ENCODE measurements at regions not wholly inside any gene's neighbourhood (a gene's known extent, or its start where the extent isn't known, plus 50 kb on each side); places are given as distances from the start of the nearest gene placed in this dataset.

GRCh38 chr21:35342440-35342839, 293.3 kb upstream of the RUNX1 start:
- no peak overlapping the region for H3K27ac Mint-ChIP-seq (ENCODE audit: low read depth, unreplicated experiment)
- no peak for DNase-seq (ENCODE audit: unreplicated experiment)
- BruUV-seq (replicated peaks) = no TSS peak
- no peaks in the 10 kb centered on the region for H3K4me1 Mint-ChIP-seq (ENCODE audit: insufficient read depth, unreplicated experiment)
- H3K36me3 Mint-ChIP-seq (ENCODE audit: insufficient read depth, unreplicated experiment) = no peaks in the 10 kb centered on the region
- no peaks in the 10 kb centered on the region for H3K27me3 Mint-ChIP-seq (ENCODE audit: insufficient read depth, unreplicated experiment)
- CTCF ChIA-PET = no interaction called here
- H3K4me3 Mint-ChIP-seq (ENCODE audit: unreplicated experiment) = no peak overlapping the region
- H3K9me3 Mint-ChIP-seq (ENCODE audit: unreplicated experiment) = peaks cover 7% of the 10 kb centered on the region
- POLR2A ChIA-PET = interaction anchor here (0.7 kb wide), 1 partner anchor 727 kb away, joined by 3 read pairs; no protein-coding TSS in a partner anchor
- intact Hi-C loops (cut with micrococcal nuclease) = no loop called here
- no peak for TF ChIP-seq CTCF (IDR thresholded peaks at IDR 0.05; ENCODE audit: unreplicated experiment)

- DNase-seq (ENCODE audit: unreplicated experiment) = no peak
- ChIA-PET POLR2A (interaction anchor here (0.6 to 0.9 kb wide), 2 partner anchors 256 to 530 kb away, joined by 3 read pairs; no protein-coding TSS in a partner anchor), CTCF (no interaction called here)
- intact Hi-C loops (cut with micrococcal nuclease) = no loop called here
- H3K27ac Mint-ChIP-seq (ENCODE audit: low read depth, unreplicated experiment) = no peak overlapping the region
- no peak overlapping the region for H3K4me3 Mint-ChIP-seq (ENCODE audit: unreplicated experiment)
- no peak for TF ChIP-seq CTCF (IDR thresholded peaks at IDR 0.05; ENCODE audit: unreplicated experiment)
- no peaks in the 10 kb centered on the region for H3K36me3 Mint-ChIP-seq (ENCODE audit: insufficient read depth, unreplicated experiment)
- H3K9me3 Mint-ChIP-seq (ENCODE audit: unreplicated experiment) = peaks cover 7% of the 10 kb centered on the region
- no peaks in the 10 kb centered on the region for H3K27me3 Mint-ChIP-seq (ENCODE audit: insufficient read depth, unreplicated experiment)
- BruUV-seq (replicated peaks) = no TSS peak
- no peaks in the 10 kb centered on the region for H3K4me1 Mint-ChIP-seq (ENCODE audit: insufficient read depth, unreplicated experiment)
These were observed 291.2 kb upstream of the RUNX1 start for GRCh38 chr21:35340273-35340672.

GRCh38 chr21:35338881-35339632, 290.0 kb upstream of the RUNX1 start:
- ChIA-PET CTCF (no interaction called here), POLR2A (no interaction called here)
- H3K36me3 Mint-ChIP-seq (ENCODE audit: insufficient read depth, unreplicated experiment) = no peaks in the 10 kb centered on the region
- H3K27ac Mint-ChIP-seq (ENCODE audit: low read depth, unreplicated experiment) = no peak overlapping the region
- intact Hi-C loops (cut with micrococcal nuclease) = no loop called here
- H3K4me1 Mint-ChIP-seq (ENCODE audit: insufficient read depth, unreplicated experiment) = no peaks in the 10 kb centered on the region
- no TSS peak for BruUV-seq (replicated peaks)
- H3K4me3 Mint-ChIP-seq (ENCODE audit: unreplicated experiment) = no peak overlapping the region
- no peak for TF ChIP-seq CTCF (IDR thresholded peaks at IDR 0.05; ENCODE audit: unreplicated experiment)
- peaks cover 7% of the 10 kb centered on the region for H3K9me3 Mint-ChIP-seq (ENCODE audit: unreplicated experiment)
- DNase-seq (ENCODE audit: unreplicated experiment) = no peak
- H3K27me3 Mint-ChIP-seq (ENCODE audit: insufficient read depth, unreplicated experiment) = no peaks in the 10 kb centered on the region

GRCh38 chr21:35338281-35338680, 289.2 kb upstream of the RUNX1 start:
- TF ChIP-seq CTCF (IDR thresholded peaks at IDR 0.05; ENCODE audit: unreplicated experiment) = no peak
- Mint-ChIP-seq H3K36me3 (ENCODE audit: insufficient read depth, unreplicated experiment) (no peaks in the 10 kb centered on the region), H3K27ac (ENCODE audit: low read depth, unreplicated experiment) (no peak overlapping the region), H3K4me3 (ENCODE audit: unreplicated experiment) (no peak overlapping the region), H3K27me3 (ENCODE audit: insufficient read depth, unreplicated experiment) (no peaks in the 10 kb centered on the region), H3K4me1 (ENCODE audit: insufficient read depth, unreplicated experiment) (no peaks in the 10 kb centered on the region), H3K9me3 (ENCODE audit: unreplicated experiment) (peaks cover 7% of the 10 kb centered on the region)
- ChIA-PET POLR2A (interaction anchor here (0.6 kb wide), 1 partner anchor 42 kb away, joined by 3 read pairs; no protein-coding TSS in a partner anchor), CTCF (no interaction called here)
- DNase-seq (ENCODE audit: unreplicated experiment) = no peak
- no TSS peak for BruUV-seq (replicated peaks)
- intact Hi-C loops (cut with micrococcal nuclease) = no loop called here

Data from MCF 10A (cell line).